ENCODE measurements at regions not wholly inside any gene's neighbourhood (a gene's known extent, or its start where the extent isn't known, plus 50 kb on each side); places are given as distances from the start of the nearest gene placed in this dataset.

DNA sequence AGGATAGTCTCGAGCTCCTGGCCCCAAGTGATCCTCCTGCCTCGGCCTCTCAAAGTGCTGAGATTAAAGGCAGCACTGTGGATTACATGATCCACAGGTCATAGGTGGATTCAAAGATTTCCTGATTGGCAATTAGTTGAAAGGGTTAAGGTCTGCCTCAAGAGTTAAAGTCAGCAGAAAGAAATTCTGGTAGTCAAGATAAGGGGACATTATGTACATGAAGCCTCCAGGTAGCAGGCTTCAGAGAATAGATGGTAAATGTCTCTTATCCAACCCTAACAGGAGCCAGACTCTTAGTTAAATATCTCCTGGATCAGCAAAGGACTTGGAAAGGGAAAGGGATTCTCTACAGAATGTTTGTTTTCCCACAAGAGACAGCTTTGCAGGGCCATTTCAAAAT is 93.7 kb downstream of the SKIDA1 start:
- TF ChIP-seq RAD21 (IDR thresholded peaks at IDR 0.05; ENCODE audit: low read depth) (no peak), YY1 (IDR thresholded peaks at IDR 0.05; ENCODE audit: low read depth) (no peak), TEAD4 (IDR thresholded peaks at IDR 0.05) (no peak), CREB1 (IDR thresholded peaks at IDR 0.05; ENCODE audit: low read depth) (no peak), TAF1 (IDR thresholded peaks at IDR 0.05; ENCODE audit: low read depth) (no peak), FOXM1 (IDR thresholded peaks at IDR 0.05; ENCODE audit: borderline replicate concordance, low read depth) (no peak), EP300 (IDR thresholded peaks at IDR 0.05; ENCODE audit: borderline replicate concordance) (no peak), CEBPB (IDR thresholded peaks at IDR 0.05) (no peak), ZBTB7A (IDR thresholded peaks at IDR 0.05; ENCODE audit: low read depth) (no peak)
- TF ChIP-seq, protein P1, sequence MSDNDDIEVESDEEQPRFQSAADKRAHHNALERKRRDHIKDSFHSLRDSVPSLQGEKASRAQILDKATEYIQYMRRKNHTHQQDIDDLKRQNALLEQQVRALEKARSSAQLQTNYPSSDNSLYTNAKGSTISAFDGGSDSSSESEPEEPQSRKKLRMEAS (IDR thresholded peaks at IDR 0.05): no peak
- TF ChIP-seq, protein P2, sequence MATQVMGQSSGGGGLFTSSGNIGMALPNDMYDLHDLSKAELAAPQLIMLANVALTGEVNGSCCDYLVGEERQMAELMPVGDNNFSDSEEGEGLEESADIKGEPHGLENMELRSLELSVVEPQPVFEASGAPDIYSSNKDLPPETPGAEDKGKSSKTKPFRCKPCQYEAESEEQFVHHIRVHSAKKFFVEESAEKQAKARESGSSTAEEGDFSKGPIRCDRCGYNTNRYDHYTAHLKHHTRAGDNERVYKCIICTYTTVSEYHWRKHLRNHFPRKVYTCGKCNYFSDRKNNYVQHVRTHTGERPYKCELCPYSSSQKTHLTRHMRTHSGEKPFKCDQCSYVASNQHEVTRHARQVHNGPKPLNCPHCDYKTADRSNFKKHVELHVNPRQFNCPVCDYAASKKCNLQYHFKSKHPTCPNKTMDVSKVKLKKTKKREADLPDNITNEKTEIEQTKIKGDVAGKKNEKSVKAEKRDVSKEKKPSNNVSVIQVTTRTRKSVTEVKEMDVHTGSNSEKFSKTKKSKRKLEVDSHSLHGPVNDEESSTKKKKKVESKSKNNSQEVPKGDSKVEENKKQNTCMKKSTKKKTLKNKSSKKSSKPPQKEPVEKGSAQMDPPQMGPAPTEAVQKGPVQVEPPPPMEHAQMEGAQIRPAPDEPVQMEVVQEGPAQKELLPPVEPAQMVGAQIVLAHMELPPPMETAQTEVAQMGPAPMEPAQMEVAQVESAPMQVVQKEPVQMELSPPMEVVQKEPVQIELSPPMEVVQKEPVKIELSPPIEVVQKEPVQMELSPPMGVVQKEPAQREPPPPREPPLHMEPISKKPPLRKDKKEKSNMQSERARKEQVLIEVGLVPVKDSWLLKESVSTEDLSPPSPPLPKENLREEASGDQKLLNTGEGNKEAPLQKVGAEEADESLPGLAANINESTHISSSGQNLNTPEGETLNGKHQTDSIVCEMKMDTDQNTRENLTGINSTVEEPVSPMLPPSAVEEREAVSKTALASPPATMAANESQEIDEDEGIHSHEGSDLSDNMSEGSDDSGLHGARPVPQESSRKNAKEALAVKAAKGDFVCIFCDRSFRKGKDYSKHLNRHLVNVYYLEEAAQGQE (IDR thresholded peaks at IDR 0.05; ENCODE audit: low read depth): no peak

DNA sequence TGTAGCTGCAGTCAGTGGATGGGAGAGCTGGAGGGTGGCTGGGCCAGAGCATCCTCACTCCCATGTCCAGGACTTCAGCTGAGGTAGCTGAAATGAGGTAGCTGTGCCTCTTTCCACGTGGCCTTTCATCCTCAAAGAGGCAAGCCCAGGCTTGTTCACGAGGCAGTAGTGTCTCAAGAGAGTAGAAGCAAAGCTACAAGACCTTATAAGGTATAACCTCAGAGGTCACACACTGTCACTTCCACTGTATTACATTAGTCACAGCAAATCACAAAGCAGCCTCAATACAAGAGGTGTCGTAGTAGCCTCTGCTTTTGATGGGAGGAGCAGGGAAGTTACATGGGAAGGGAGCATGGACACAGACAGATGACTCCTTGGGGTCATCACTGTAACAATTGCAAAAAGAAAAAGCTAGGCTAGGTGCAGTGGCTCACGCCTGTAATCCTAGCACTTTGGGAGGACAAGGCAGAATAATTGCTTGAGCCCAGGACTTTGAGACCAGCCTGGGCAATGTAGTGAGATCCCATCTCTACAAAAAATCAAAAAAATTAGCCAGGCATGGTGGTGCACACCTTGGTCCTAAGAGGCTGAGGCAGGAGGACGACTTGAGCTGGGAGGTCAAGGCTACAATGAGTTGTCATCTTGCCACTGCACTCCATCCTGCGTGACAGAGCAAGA is 97.5 kb downstream of the SKIDA1 start:
- TF ChIP-seq, protein P1 (IDR thresholded peaks at IDR 0.05): no peak
- TF ChIP-seq FOXM1 (IDR thresholded peaks at IDR 0.05; ENCODE audit: borderline replicate concordance, low read depth) (no peak), CEBPB (IDR thresholded peaks at IDR 0.05) (no peak), CREB1 (IDR thresholded peaks at IDR 0.05; ENCODE audit: low read depth) (no peak), TAF1 (IDR thresholded peaks at IDR 0.05; ENCODE audit: low read depth) (no peak), TEAD4 (IDR thresholded peaks at IDR 0.05) (no peak), YY1 (IDR thresholded peaks at IDR 0.05; ENCODE audit: low read depth) (no peak), ZBTB7A (IDR thresholded peaks at IDR 0.05; ENCODE audit: low read depth) (no peak), RAD21 (IDR thresholded peaks at IDR 0.05; ENCODE audit: low read depth) (no peak), TCF12 (IDR thresholded peaks at IDR 0.05; ENCODE audit: low read depth) (no peak), EGR1 (IDR thresholded peaks at IDR 0.05) (no peak), EP300 (IDR thresholded peaks at IDR 0.05; ENCODE audit: borderline replicate concordance) (no peak), NFIC (IDR thresholded peaks at IDR 0.05) (no peak)
- TF ChIP-seq, protein P3, sequence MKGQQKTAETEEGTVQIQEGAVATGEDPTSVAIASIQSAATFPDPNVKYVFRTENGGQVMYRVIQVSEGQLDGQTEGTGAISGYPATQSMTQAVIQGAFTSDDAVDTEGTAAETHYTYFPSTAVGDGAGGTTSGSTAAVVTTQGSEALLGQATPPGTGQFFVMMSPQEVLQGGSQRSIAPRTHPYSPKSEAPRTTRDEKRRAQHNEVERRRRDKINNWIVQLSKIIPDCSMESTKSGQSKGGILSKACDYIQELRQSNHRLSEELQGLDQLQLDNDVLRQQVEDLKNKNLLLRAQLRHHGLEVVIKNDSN (IDR thresholded peaks at IDR 0.05): no peak
- TF ChIP-seq, protein P2 (IDR thresholded peaks at IDR 0.05; ENCODE audit: low read depth): no peak

DNA sequence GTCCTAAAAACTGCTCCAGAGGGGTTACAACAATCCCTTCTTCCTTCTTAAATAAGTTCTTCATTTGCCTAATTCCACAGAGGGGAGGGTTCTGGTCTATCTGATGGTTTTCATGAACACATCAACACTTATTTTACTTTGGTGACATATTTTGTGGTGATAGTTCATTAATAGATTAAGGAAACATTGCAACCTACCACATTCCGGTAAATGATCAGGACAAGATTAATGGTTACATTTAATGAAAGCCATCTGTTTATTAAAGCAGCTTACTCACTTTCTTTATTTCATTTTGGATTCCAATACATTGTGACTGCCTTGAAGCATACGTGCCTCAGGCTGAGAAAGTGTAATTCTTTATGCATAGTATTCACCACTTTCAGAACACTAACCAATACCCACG is 101.0 kb downstream of the SKIDA1 start:
- no peak for TF ChIP-seq CREB1 (IDR thresholded peaks at IDR 0.05; ENCODE audit: low read depth)
- no peak for TF ChIP-seq RAD21 (IDR thresholded peaks at IDR 0.05; ENCODE audit: low read depth)
- no peak for TF ChIP-seq YY1 (IDR thresholded peaks at IDR 0.05; ENCODE audit: low read depth)
- TF ChIP-seq, protein P2 (IDR thresholded peaks at IDR 0.05; ENCODE audit: low read depth): no peak
- no peak for TF ChIP-seq NFIC (IDR thresholded peaks at IDR 0.05)
- no peak for TF ChIP-seq TAF1 (IDR thresholded peaks at IDR 0.05; ENCODE audit: low read depth)
- TF ChIP-seq, protein P1 (IDR thresholded peaks at IDR 0.05): no peak
- no peak for TF ChIP-seq ZBTB7A (IDR thresholded peaks at IDR 0.05; ENCODE audit: low read depth)
- TF ChIP-seq TEAD4 (IDR thresholded peaks at IDR 0.05): no peak
- TF ChIP-seq, protein P3 (IDR thresholded peaks at IDR 0.05): no peak
- no peak for TF ChIP-seq EGR1 (IDR thresholded peaks at IDR 0.05)
- TF ChIP-seq EP300 (IDR thresholded peaks at IDR 0.05; ENCODE audit: borderline replicate concordance): no peak
- no peak for TF ChIP-seq FOXM1 (IDR thresholded peaks at IDR 0.05; ENCODE audit: borderline replicate concordance, low read depth)
- TF ChIP-seq CEBPB (IDR thresholded peaks at IDR 0.05): no peak
- TF ChIP-seq TCF12 (IDR thresholded peaks at IDR 0.05; ENCODE audit: low read depth): no peak

DNA sequence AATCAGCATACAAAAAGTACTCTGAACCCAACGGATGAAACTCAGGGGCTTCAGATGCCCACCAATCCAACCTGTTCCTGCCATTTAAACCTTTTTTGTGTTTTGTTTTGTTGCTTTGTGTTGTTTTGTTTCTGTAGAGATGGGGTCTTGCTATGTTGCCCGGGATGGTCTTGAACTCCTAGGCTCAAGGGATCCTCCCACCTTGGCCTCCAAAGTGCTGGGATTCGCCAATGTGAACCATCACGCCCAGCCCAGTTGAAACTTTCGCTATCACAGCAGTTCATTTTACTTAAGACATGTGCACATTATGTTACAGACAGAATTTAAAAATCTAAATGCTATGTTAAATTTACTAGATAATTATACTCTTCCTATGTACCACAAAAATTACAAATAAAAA is 101.6 kb downstream of the SKIDA1 start:
- TF ChIP-seq TEAD4 (IDR thresholded peaks at IDR 0.05): no peak
- no peak for TF ChIP-seq YY1 (IDR thresholded peaks at IDR 0.05; ENCODE audit: low read depth)
- TF ChIP-seq, protein P3 (IDR thresholded peaks at IDR 0.05): no peak
- no peak for TF ChIP-seq RAD21 (IDR thresholded peaks at IDR 0.05; ENCODE audit: low read depth)
- no peak for TF ChIP-seq EP300 (IDR thresholded peaks at IDR 0.05; ENCODE audit: borderline replicate concordance)
- TF ChIP-seq, protein P1 (IDR thresholded peaks at IDR 0.05): no peak
- no peak for TF ChIP-seq EGR1 (IDR thresholded peaks at IDR 0.05)

Measured in Ishikawa (cell line).